Hypothalamus (tissue), 51 donors: ENCODE measurements at regions not wholly inside any gene's neighbourhood (a gene's known extent, or its start where the extent isn't known, plus 50 kb on each side); places are given as distances from the start of the nearest gene placed in this dataset.
"Not testable (repeated sequence)": the region's sequence is repeated elsewhere in the genome, so short reads cannot be mapped to it uniquely, and the experiment has no call there.

Source experiments
- DNase-seq, 51 donors: peaks; one replicate each; lab custom pipeline; 2025; lab: John Stamatoyannopoulos, UW

DNA sequence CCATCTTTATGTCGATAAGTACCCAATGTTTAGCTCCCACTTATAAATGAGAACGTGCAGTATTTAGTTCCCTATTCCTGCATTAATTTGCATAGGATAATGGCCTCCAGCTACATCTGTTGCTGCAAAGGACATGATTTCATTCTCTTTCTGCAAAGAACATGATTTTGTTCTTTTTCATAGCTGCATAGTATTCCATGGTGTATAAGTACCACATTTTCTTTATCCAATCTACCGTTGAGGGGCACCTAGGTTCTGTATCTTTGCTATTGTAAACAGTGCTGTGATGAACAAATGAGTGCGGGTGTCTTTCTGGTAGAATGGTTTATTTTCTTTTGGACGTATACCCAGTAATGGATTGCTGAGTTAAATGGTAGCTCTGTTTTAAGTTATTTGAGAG, 63.0 kb downstream of the HLX start:
- no peak for DNase-seq

DNA sequence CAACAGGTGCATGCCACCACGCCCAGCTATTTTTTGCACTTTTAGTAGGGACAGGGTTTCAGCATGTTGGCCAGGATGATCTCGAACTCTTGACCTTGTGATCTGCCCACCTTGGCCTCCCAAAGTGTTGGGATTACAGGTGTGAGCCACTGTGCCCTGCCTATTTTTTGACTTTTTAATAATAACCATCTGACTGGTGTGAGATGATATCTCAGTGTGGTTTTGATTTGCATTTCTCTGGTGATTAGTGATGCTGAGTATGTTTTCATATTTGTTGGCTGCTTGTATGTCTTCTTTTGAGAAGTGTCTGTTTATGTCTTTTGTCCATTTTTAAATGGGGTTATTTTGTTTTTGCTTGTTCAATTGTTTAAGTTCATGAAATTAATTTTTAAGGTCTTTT, 63.7 kb downstream of the HLX start:
- not testable (repeated sequence) for DNase-seq

DNA sequence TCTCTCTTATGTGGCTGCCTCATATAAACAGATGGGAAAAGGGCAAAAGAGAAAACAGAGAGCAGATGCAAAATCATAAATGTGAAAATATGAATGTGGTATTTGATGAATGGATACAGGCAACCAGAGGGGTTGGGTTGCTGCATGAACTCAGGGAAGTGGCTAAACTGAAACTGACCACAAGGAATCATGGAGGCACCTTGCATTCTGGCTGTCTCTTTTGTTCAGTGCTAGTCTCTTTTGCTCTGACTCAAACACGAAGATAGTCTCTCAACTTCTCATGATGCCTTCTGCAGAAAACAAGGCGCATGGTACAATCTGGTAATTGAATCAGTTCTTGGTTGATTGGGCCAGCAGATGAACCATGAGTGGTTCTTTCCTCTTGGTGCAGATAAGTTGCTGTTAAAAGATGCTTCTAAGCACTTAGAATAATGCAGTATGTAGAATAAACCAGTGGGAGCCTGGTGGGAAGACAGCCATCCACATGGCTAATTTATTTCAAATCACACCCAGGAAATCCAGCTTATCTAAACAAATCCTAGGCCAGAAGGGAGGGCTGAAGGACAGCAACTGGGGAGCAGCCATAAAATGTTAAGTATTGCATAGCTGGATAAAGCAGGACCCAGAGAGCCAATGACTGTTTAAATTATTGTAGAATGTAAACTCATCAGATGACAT, 64.2 kb downstream of the HLX start:
- no peak for DNase-seq

DNA sequence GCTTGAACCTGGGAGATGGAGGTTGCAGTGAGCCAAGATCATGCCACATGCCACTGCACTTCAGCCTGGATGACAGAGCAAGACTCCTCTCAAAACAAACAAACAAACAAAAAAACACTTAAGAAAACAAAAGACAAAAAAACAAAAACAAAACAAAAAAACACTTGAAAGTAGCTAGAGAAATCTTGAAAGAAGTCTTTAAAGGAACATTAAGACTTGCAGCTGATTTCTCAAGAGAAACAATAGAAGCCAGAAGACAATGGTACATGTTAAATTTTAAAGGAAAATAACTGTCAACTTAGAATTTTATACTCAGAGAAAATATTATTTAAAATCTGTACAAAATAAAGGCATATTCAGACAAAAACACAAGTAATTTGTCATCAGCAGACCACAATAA, 71.3 kb downstream of the HLX start:
- no peak for DNase-seq

DNA sequence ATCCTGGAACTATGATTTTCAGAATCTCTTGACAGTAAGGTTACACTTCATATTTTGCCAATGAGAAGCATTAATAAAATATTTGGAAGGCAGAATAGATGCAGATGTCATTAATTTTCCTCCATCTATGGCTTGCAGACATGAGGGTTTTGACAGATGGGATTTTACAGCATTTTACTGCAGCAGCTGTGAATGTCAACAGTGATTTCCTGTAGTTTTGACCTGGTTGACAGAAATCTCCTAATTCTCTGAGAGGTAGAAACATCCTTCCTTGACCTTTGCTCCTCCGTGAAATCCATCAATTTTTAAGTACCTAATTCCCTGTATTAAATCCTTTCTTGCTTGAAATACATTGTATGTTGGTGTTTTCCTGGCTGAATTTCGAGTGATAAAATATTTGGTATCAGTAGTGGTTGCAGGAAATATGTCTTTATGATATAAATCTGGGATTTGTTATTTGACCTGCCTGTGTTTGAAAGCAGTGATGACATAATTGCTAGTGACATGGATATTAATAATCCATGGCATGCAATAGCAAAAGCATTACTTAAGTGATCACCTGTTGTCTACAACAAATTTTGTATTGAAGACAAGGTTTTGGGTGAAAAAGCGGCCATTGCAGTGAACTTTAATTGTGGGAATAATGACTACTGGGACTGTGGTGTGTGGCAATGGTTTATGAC, 73.9 kb downstream of the HLX start:
- DNase-seq = no peak

DNA sequence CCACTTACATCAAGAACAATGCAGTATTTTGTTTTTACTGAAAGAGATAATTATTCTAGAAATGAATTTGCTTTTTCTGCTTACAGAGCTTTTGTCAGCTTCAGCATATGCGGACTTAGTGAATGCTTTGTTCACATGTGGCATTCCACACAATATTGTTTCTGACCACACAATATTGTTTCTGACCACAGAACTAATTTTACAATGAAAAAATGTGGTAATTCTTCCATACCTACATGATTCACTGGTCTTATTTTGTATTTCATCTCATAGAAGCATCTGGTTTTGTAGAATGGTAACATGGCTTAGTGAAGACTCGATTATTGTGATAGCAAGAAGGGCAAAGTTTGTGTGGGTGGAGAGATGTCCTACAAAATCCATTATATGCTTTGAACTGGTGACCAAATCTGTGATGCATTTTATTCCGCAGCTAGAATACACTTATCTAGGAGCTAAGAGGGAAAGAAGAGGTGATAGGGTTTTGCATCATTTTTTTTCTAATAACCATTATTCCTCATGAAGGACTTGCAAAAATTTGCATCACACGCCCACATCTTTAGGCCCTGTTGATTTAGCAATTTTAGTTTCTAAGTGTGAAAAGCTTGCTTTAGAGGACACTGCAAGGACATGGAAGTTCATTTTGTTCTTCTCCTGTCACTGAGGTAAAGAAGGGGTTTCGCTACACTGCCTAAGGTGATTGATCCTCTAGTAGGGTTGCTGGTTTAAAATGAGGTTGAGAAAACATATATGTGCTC, 75.3 kb downstream of the HLX start:
- DNase-seq = no peak

DNA sequence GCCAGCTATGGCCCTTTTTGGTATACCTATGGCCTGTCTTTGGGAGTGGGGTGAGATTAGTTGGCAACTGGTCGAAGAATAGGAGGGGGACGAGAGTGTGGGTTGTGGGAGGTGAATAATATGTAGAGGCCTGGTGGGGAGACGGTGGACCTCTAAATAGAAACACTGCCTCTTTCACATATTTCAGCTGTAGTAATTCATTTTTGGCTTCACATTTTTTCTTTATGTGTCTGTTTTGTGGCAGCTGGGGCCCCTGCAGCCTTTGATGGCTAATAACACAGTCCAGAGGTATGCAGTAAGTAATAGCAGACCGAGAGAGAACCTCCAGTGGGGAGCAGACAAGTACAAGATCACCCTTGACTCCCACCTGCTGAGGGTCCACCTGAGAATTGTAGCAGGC, 75.9 kb downstream of the HLX start:
- no peak for DNase-seq

DNA sequence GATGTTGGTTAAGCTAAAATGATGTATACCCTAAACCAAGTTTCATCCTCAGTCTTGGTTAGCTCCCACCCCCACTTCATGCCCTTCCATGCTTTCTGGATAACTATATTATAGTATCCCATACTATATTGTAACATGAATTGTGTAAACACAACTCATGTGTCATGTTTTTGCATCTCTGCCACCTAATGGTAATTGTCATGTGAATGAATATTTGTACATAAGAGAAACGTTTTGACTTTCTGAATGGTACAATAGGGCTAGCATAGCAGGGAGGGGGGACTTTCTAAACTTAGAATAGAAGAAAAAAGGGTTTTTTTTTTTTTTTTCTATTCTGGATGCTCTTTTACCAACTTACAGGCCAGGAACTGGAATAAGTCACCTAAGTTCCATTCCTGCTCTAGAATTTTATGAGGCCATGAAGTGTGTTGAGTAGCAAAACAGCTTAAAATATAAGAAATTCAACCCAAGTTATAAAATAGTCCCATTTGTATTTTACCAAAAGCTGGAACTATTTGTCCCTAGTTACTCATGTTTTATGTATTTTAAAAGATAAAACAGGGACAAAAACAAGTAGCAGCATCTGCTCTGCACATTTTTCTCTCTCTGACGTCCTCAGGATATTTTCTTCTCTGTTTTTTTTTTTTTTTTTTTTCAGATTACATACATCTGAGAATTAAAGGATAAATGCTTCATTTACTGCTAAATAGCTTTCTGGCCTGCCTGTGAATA, 77.4 kb downstream of the HLX start:
- DNase-seq = no peak

DNA sequence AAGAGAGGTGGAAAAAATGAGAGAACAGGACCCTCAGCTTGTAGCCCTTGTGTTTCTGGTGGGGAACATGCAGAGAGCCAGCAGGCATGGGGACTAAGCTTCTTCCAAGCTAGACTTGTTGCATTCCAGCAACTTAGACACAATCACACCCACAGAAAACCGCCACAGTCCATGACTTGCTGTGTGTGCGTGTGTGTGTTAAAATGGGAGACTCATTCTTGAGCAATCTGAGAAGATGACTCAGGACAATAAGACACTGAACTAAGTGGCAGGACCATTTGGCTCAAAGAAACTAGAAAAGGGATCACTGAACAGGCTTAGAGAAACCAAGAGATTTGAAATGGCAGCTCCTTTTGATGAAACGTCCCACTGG, 78.0 kb downstream of the HLX start:
- peak in 1 of 51 donors; percentile 7 for DNase-seq

DNA sequence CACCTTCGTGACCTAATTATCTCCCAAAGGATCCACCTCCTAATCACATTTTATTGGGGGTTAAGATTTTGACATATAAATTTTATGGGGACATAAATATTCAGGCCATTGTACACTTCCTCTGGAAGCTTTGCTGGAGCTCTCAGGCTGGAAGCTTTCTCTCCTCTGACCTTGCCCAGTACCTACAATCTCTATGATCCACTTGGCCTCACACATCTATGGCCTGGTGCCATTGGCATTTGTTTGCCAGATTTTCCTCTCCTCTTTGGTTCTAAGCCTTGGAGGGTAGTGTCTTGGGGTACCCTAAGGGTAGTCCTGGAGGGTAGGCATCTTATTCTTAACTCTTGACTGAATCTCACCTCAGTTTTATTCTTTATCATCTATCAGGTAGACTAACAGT, 79.0 kb downstream of the HLX start:
- DNase-seq = no peak

DNA sequence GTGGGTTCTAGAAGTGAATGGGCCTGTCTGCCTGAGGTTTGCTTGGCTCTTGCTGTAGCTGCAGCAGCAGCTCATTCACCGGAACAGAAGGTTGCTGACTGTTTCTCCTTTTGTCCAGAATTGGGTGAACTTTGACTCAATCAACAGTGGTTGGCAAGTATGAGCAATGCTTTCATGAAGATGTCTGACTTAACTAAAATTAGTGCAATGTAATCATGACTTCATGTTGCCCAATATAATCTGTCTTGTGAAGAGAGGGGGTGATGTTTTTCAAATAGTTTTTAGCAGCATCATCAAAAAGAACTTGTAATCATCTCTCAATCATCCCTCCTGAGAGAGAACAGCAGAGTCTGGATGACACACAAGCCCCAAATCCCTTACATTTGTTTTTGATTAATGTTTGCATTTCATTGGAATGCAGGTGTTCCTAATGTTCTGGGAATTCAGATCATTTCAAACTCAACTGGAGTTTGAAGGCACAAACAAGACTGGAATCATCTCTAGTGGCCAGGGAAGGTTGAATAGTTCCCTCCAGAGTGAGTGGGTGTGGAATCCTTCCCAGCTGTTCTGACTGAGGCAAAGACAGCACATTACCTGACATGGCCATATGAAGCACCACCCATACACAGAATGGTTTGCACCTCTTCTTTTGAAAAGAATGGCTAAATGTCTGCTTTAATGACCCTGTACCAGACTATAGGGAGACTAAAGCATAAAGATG, 82.9 kb downstream of the HLX start:
- DNase-seq = no peak

DNA sequence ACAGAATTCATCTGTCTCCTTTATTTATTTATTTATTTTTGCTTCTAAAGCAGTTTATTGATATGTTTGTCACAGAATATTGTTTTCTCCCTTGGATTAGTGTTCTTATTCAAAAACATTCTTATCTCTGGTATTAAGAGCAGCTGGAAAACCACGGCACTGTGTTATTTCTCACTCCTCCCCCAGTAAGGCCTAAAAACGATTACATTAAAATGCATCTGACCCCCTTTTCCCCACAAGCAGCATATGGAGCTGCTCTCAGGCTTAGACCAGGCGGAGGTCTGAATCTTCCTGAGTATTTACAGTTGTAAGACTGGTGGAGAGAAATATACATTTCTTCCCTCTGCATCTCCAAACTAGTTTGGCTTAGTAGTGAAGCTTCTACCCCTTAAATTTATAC, 86.8 kb downstream of the HLX start:
- no peak for DNase-seq

DNA sequence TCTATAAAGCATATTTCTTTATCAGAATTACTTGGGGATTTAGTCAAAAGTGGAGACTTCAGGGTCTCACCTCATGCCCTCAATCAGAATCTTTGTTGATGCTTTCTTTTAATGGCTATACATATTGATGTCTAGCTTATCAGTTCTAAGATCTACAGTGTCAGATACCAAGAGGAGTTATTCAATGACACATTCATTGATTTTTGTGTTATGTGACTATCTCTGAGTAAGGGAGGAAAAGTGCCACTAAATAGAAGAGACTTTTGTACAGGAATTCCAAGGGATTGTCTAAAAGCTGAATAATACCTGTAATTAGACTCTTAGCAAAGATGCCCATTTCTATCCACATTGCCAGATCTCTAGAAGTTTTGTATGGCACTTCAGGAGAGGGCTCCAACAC, 87.2 kb downstream of the HLX start:
- no peak for DNase-seq

DNA sequence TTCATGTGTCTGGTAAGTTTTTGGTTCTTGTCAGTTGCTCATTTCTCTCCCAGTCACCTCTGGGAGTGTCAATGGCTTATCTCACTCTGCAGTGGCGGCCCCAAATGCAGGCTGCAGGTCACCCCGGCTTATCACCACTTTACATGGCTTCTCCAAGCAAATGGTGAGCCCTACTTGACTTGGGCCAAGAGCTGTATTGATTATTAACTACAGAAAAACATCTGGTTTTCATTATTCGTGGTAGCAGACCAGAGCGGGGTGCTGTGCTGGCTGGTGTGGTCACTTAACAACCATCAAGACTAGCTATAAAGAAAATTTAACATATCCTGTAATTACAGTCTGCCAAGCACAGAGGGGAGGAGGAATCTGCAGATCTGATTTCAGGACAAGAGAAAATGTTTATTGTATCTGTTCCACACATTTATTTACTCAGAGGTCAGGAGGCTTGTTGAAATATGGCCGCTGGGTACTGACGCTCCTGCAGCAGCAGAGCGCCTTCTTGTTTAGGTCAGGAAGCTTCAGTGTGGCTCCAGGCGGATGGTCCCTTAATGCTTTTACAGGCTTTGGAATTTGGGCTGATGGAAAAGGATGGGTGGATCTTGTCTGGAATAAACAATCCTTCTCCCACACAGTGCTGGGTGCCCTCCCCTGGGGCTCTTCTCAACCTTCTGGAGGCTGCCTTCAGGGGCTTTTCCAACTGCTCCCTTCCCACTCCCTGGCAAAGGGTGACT, 87.8 kb downstream of the HLX start:
- no peak for DNase-seq

DNA sequence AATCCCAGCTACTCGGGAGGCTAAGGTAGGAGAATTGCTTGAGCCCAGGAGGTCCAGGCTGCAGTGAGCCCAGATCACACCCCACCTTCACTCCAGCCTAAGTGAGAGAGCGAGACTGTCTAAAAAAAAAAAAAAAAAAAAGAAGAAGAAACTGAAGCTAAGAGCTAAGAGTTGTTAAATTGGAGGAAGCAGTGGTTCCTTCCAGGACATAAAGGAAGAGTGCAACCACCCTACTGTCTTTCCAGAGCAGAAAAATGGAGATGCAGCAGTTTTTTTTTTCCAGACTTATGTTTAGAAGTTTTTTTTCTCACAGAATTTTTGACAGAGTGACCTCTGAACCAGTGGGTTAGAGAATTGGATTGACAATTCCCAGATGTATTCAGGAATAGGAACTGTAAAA, 88.7 kb downstream of the HLX start:
- no peak for DNase-seq

DNA sequence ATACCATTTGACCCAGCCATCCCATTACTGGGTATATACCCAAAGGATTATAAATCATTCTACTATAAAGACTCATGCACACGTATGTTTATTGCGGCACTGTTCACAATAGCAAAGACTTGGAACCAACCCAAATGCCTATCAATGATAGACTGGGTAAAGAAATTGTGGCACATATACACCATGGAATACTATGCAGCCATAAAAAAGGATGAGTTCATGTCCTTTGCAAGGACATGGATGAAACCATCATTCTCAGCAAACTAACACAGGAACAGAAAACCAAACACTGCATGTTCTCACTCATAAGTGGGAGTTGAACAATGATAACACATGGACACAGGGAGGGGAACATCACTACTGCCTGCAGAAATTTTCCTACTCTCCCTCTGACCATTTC, 90.0 kb downstream of the HLX start:
- DNase-seq = not testable (repeated sequence)

DNA sequence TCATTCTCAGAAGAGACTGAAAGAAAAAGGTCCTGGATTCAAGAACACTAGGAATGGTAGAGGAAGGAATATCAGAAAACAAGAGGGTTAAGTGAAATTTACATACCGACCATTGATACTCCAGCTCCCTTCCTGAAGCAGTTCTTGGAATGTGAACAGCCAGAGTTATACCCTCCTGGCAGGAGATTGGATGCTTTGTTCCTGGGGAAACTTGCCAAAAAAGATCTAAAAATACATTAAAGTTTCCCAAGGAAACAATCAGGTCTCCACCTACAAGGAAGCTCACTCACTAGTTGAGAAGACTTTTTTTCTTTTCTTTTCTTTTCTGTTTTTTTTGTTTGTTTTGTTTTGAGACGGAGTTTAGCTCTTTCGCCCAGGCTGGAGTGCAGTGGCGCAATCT, 91.1 kb downstream of the HLX start:
- DNase-seq = no peak

DNA sequence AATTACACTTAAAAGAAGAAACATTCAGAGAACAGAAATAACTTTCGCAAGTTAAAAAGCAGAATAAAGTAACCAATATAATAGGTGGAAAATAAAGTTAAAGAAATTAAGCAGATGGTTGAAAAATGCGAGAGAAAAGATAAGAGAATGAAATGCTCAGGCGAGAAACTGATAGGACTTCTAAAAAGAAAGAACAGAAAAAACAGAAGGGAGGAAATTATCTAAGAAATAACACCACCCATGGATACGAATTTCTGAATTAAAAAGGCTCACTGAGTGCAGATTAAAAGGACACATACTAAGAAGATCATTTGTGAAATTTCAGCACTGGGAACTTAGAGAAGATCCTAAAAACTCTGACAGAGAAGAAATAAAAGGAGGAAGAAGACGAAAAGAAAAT, 92.0 kb downstream of the HLX start:
- no peak for DNase-seq

DNA sequence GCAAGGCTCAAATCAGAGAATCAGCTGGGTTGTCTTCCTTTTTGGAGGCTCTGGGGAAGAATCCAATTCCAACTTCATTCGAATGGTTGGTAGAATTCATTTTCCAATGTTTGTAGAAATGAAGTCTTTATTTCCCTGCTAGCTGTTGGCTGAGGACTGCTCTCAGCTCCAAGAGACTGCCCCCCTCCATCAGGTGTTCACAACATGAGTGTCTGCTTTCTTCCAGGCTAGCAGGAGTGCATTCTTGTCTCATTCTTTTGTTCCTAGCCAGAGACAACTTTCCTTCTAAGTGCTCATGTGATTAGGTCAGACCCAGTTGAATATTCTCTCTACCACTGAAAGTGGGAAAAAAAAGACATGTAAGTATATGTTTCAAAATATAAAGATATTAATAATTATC, 95.2 kb downstream of the HLX start:
- no peak for DNase-seq

DNA sequence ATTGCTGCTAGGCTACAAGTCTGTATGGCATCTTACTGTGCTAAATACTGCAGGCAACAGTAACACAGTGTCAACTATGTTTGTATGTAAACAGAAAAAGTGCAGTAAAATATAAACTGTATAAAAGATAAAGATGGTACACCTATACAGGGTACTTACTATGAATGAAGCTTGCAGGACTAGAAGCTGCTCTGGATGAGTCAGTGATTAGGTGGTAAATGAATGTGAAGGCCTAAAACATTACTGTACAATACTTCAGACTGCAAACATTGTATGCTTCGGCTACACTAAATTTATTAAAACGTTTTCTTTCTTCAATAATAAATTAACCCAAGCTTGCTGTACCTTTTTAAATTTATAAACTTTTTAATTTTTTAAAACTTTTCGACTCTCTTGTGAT, 97.1 kb downstream of the HLX start:
- no peak for DNase-seq
